ENCODE measurements at regions not wholly inside any gene's neighbourhood (a gene's known extent, or its start where the extent isn't known, plus 50 kb on each side); places are given as distances from the start of the nearest gene placed in this dataset.

- no peak for TF ChIP-seq POLR2A (IDR thresholded peaks at IDR 0.05)
- TF ChIP-seq CTCF (IDR thresholded peaks at IDR 0.05), result no peak
Observed at GRCh38 chr9:11646831-11647230, 1034.0 kb upstream of the PTPRD start.

Measured in body of pancreas (tissue), 4 donors.